ENCODE measurements at regions not wholly inside any gene's neighbourhood (a gene's known extent, or its start where the extent isn't known, plus 50 kb on each side); places are given as distances from the start of the nearest gene placed in this dataset.

DNA sequence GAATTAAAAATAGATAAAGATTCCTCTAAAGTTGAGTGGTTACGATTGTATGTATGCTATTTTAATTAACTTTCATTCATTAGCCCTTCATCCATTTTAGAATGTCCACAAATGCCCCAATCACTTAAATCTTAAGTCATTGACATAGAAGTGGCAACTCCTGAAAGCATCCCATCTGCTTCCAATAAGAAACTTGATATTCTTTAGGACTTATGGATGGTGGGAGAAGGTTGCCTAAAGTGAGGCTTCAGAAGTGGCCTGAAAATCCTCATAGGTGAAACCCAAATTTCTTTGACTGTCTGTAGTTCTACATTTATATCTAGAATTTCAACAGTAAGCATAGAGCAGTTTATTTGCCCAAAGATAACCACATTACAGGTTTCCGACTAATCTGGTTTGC lies 161.7 kb upstream of the HMGA2 start:
- Histone ChIP-seq H3K36me3 (no peaks in the 10 kb centered on the region), H3K27me3 (no peaks in the 10 kb centered on the region), H3K4me3 (no peak overlapping the region), H3K4me1 (no peaks in the 10 kb centered on the region), H3K9ac (ENCODE audit: low read depth in 2 of 2, low read length in 2 of 2) (no peak overlapping the region), H3K27ac (no peak overlapping the region), H3K9me3 (no peaks in the 10 kb centered on the region)
- TF ChIP-seq, protein P1, sequence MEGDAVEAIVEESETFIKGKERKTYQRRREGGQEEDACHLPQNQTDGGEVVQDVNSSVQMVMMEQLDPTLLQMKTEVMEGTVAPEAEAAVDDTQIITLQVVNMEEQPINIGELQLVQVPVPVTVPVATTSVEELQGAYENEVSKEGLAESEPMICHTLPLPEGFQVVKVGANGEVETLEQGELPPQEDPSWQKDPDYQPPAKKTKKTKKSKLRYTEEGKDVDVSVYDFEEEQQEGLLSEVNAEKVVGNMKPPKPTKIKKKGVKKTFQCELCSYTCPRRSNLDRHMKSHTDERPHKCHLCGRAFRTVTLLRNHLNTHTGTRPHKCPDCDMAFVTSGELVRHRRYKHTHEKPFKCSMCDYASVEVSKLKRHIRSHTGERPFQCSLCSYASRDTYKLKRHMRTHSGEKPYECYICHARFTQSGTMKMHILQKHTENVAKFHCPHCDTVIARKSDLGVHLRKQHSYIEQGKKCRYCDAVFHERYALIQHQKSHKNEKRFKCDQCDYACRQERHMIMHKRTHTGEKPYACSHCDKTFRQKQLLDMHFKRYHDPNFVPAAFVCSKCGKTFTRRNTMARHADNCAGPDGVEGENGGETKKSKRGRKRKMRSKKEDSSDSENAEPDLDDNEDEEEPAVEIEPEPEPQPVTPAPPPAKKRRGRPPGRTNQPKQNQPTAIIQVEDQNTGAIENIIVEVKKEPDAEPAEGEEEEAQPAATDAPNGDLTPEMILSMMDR (IDR thresholded peaks at IDR 0.05) = no peak
- DNase-seq = no peak
- intact Hi-C loops (cut with DNase I) = loop anchor here (10.0 kb wide), 1 partner anchor 58 kb away; no protein-coding TSS in a partner anchor

DNA sequence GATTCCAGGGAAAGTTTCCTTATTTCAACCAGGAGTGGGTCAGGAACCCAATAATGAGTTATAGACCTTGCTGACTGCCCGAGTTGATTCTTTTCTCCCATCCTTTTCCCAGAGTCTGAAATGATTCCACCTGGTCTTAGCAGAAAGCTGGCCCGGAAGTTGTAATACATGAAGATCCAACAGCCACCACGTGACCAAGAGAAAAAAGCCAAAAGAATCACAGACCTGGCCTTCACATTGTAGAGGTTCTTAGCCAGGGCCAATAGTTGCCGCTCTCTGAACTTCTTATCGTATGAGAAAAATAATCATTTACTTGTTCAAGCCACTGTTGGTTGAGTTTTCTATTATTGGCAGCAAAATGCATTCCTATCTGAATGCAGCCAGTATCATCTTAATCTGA lies 161.2 kb upstream of the HMGA2 start:
- intact Hi-C loops (cut with DNase I) = loop anchor here (10.0 kb wide), 1 partner anchor 58 kb away; no protein-coding TSS in a partner anchor
- H3K4me1 ChIP-seq = no peaks in the 10 kb centered on the region
- no peaks in the 10 kb centered on the region for H3K9me3 ChIP-seq
- no peaks in the 10 kb centered on the region for H3K27me3 ChIP-seq
- H3K9ac ChIP-seq (ENCODE audit: low read depth in 2 of 2, low read length in 2 of 2) = no peak overlapping the region
- H3K27ac ChIP-seq = no peak overlapping the region
- H3K36me3 ChIP-seq = no peaks in the 10 kb centered on the region
- no peak for DNase-seq
- TF ChIP-seq, protein P1 (IDR thresholded peaks at IDR 0.05) = no peak
- no peak overlapping the region for H3K4me3 ChIP-seq

DNA sequence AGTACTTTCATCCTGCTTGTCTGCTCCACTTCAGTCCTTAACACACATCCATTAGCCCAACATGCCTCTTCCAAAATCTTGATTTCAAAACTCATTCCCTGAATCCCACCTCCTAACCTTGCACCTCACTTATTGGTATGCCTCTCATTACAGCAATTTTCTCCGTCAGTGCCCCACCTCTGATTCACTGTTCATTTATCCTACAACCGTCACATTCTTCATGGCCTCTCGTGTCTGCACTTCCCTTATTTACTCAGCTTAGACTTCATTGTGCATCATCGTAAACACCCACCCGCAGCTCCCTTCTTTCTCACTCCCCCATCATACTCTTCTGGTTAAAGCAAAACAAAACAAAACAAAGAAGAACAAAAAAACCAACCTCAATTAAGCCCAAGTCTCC lies 160.6 kb upstream of the HMGA2 start:
- no peak overlapping the region for H3K9ac ChIP-seq (ENCODE audit: low read depth in 2 of 2, low read length in 2 of 2)
- no peak overlapping the region for H3K27ac ChIP-seq
- H3K9me3 ChIP-seq = no peaks in the 10 kb centered on the region
- H3K36me3 ChIP-seq = no peaks in the 10 kb centered on the region
- H3K4me1 ChIP-seq = no peaks in the 10 kb centered on the region
- intact Hi-C loops (cut with DNase I) = loop anchor here (10.0 kb wide), 1 partner anchor 59 kb away; no protein-coding TSS in a partner anchor
- TF ChIP-seq, protein P1 (IDR thresholded peaks at IDR 0.05) = no peak
- DNase-seq = no peak
- H3K4me3 ChIP-seq = no peak overlapping the region
- H3K27me3 ChIP-seq = no peaks in the 10 kb centered on the region

DNA sequence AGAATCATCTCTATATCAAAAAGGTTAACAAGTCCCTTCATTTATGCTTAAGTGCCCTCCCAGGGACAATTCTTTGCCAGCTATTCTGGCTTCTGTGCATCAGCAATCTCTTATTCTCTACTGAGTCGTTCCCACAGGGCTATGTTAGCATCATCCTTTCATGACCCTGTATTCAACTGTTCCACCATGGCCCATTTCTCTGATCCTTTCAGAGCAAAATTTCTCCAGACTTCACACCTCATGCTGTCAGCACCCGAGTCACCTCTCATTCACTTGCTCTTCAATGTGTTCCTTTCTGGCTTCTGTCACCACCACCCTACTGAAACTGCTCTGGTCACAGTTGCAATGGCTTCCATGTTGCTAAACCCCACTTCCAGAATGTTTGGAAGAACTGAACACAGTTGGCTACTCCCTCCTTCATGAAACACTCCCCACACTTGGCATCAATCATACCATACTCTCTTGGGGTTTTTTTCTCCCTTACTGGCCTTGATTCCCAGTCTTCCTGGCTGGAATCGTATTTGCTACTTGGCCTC lies 159.5 kb upstream of the HMGA2 start:
- TF ChIP-seq, protein P1 (IDR thresholded peaks at IDR 0.05) = no peak
- H3K4me1 ChIP-seq = no peaks in the 10 kb centered on the region
- intact Hi-C loops (cut with DNase I) = loop anchor here (10.0 kb wide), 1 partner anchor 60 kb away; no protein-coding TSS in a partner anchor
- no peaks in the 10 kb centered on the region for H3K27me3 ChIP-seq
- H3K36me3 ChIP-seq = no peaks in the 10 kb centered on the region
- H3K4me3 ChIP-seq = no peak overlapping the region
- H3K9me3 ChIP-seq = no peaks in the 10 kb centered on the region
- DNase-seq = no peak
- H3K27ac ChIP-seq = no peak overlapping the region
- no peak overlapping the region for H3K9ac ChIP-seq (ENCODE audit: low read depth in 2 of 2, low read length in 2 of 2)

DNA sequence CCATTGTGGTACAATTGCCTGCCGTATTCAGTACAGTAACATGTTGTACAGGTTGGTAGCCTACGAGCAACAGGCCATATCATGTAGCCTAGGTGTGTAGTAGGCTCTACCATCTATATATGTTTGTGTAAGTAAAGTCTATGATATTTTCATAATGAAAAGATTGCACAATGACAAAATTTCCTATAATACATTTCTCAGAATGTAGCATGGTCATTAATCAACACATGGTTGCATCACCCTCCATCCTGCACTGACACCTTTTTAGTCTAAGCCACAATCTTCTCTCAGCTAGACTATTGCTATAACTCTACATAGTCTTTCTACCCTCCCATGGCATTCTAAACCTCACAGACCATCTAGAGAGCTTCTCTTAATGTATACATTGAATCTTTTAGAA lies 158.5 kb upstream of the HMGA2 start:
- intact Hi-C loops (cut with DNase I) = loop anchor here (10.0 kb wide), 1 partner anchor 61 kb away; no protein-coding TSS in a partner anchor

More for the DNA sequence above, 158.5 kb upstream of the HMGA2 start:
- Histone ChIP-seq H3K9me3 (no peaks in the 10 kb centered on the region), H3K4me1 (no peaks in the 10 kb centered on the region), H3K27me3 (no peaks in the 10 kb centered on the region), H3K27ac (no peak overlapping the region), H3K4me3 (no peak overlapping the region), H3K36me3 (no peaks in the 10 kb centered on the region), H3K9ac (ENCODE audit: low read depth in 2 of 2, low read length in 2 of 2) (no peak overlapping the region)
- DNase-seq = no peak
- TF ChIP-seq, protein P1 (IDR thresholded peaks at IDR 0.05) = no peak
